ENCODE measurements at regions not wholly inside any gene's neighbourhood (a gene's known extent, or its start where the extent isn't known, plus 50 kb on each side); places are given as distances from the start of the nearest gene placed in this dataset.

DNA sequence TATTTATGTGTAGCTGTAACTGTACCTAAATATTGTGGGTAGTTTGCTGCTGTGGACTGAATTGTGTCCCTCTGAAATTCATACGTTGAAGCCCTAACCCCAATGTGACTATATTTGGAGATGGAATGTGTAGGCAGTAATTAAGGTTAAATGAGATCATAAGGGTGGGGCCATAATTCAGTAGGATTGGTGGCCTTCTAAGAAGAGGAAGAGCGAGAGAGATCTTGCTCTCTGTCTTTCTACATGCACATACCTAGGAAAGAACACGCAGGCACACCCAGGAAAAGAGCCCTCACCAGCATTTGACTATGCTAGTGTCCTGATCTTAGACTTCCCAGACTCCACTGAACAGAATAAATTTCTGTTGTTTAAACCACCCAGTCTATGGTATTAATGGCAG lies 67.6 kb upstream of the CFAP20DC start:
- DNase-seq: no peak

DNA sequence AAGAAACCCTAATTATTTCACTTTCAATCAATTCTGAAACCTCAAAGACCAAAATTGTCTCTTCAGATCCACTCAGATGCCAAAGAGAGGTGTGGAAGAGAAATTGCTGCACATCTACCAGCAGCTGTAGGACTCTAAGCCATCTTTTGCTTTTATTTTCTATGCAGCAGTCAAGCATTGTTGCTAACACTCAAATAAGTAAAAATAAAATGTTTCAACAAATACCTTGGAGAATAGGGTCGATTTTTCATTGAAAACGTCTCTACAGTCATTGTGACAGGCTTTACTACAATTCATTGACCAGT lies 66.4 kb upstream of the CFAP20DC start:
- no peak for DNase-seq

DNA sequence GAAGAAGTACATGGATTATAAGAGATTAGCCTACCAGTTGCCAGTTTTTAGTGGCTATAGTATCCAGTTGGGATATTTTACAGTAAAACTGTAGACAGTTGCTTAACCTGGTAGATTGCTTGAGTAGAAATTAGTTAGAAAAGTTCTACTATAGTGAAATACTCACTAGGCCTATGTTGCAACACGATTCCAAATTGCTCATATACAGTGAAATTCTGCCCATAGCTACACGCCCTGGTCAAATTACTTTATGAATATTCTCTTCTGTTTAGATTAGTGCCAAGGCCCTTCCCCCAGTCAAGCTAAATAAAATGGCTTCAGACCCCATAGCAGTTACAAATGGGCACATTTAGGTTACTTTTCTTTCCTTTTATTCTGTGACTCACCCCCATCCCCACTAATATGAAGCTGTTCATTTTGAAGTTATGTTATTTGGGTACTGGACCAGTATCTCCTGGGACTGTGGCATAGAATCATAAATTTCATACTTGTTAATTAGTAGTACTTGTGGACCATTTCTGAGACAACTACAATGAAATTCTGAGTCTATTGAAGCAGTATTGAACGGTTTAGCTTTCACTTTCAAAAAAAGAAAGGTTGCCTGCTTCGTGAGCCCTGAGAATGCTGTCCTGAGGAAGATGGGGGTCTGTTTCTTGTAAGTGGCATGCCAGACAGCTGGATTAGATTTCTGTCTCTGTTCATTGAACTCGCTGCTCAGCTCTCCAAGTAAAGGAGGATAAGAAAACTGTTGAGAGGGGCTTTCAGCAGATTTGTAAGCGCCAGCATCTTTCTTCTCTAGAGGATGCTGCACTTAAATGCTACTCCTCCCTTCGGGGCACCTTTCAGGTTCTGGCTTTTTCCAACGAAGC lies 65.8 kb upstream of the CFAP20DC start:
- no peak for DNase-seq

DNA sequence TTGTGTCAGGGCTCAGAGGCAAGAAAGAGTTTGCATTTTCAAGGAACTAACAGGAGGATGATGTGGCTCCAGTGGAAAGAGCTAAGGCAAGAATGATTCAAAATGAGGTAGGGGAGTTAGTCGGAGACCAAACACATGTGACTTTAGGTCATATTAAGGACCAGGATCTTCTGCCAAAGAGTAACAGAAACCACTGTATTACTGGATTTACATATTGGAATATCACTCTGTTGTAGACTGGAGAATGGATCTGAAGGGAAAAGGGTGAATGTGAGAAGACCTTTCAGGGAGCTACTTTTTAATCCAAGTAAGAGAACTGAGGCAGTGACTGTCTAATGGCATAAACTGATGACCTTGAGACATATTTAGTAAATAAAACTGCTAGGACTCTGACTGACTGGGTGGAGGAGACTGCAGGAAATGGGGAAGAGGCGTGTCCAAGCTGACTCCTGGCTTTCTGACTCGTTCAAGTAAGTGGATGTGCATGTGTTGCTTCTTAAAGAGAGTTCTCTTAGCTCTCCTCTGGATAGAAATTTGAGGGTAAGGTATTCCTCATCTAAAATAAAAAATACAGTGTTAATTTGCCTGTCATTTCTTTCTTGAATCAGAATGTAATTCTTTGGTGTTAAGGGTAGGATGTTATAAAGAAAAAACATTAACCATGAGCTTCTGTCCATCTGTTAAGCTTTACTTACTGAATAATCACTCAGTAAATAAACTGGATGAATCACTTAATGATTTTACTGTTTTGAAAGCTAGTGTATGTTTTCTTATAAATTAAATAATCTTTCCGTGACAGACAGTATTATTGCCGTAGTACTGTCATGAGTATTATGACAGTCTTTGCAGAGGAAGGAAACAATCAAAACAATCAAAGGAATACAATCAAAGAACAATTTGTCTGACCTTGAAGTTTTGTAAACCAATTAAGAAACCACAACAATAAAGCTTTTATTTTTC lies 58.3 kb upstream of the CFAP20DC start:
- peak; percentile 2 to 10 for DNase-seq

DNA sequence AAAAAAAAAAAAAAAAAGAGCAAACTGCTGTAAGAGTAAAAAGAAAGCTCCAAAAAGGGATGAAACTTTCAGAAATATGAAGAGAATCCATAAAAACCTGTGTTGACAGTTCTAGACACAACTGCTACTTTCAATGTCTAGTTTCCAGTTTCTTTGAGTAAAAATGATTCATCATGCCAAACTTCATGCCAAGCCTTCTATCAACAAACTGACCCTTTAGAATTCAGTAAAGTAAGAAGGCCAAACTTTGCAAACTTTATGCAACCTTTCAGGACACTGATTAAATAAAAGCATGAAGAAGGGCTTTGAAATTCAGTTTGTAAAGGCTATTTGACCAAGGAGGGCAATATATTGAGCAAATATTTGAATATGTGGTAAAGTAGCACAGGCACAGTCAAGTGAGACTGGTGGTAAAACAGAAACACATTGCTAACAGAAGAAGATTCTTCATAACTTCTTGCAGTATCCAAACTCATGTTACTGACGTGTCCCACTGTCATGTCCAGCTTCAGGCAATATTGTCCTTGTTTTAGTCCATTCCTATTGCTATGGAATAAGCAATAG lies 56.3 kb upstream of the CFAP20DC start:
- DNase-seq: no peak

DNA sequence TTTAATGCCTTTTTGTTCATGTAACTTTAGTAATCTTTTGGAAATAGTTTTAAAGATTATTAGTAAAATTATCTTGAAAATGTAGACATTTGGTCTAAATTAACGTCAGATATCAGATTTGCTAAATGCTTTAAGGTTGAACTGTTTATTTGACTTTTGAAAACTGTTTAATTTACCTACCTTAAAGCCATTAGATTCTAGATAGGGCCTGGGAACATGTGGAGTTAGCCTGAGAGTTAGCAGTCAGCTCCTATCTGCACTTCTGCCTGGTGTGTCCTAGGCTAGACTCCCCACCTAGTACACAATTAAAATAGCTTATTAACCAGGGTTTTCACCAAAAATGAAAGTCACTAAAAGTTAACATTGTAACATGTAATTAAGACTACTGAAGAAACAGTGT lies 53.7 kb upstream of the CFAP20DC start:
- DNase-seq: no peak

DNA sequence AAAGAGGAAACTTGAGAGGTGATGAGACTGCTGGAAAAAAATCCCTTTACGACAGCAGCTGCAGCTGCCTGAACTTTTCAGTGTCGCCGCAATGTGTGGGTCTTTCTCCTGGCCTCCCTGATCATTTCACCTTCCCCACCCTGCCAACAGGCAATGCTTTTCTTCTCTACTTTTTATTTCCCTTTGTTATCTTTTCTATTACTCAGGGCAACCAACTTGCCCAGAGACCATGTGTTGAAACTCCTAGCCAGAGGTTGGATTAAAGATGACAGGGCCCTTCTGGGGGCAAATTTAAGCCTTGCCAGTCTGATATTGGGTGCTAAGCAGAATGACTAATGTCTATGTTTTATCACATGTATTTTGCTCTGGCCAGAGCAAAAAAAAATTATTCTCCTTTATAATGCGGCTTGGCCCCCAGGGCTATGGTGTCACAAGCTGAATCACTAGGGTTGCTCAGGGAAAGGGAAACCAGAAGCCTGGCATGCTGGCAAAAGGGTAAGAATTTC lies 51.5 kb upstream of the CFAP20DC start:
- DNase-seq: no peak
